M059J (cell line): ENCODE measurements at regions not wholly inside any gene's neighbourhood (a gene's known extent, or its start where the extent isn't known, plus 50 kb on each side); places are given as distances from the start of the nearest gene placed in this dataset.

Experiments used
- DNase-seq: peaks from one replicate; pipeline ENCODE4 v3.0.0-alpha.2; 2012; ENCODE audit warnings: low read depth

GRCh38 chr3:31452495-31453106 is 80.1 kb upstream of the STT3B start:
- DNase-seq: no peak

GRCh38 chr3:31453430-31453829 is 79.3 kb upstream of the STT3B start:
- no peak for DNase-seq

- no peak for DNase-seq
Observed at GRCh38 chr3:31455524-31455923, 77.2 kb upstream of the STT3B start.

- DNase-seq: no peak
Observed at GRCh38 chr3:31456373-31456772, 76.4 kb upstream of the STT3B start.

GRCh38 chr3:31461426-31461825 is 71.3 kb upstream of the STT3B start:
- DNase-seq: no peak

- DNase-seq: no peak
Observed at GRCh38 chr3:31462050-31462569, 70.6 kb upstream of the STT3B start.

GRCh38 chr3:31465999-31466398 is 66.7 kb upstream of the STT3B start:
- DNase-seq: peak; percentile 33

- DNase-seq: no peak
Observed at GRCh38 chr3:31466866-31467265, 65.9 kb upstream of the STT3B start.

GRCh38 chr3:31468433-31468832 is 64.3 kb upstream of the STT3B start:
- DNase-seq: no peak

- DNase-seq: no peak
Observed at GRCh38 chr3:31469385-31469784, 63.3 kb upstream of the STT3B start.

- peak; percentile 77 for DNase-seq
Observed at GRCh38 chr3:31472479-31473390, 60.0 kb upstream of the STT3B start.

GRCh38 chr3:31476209-31476608 is 56.5 kb upstream of the STT3B start:
- no peak for DNase-seq

- no peak for DNase-seq
Observed at GRCh38 chr3:31479431-31479830, 53.3 kb upstream of the STT3B start.

GRCh38 chr3:31481697-31482096 is 51.0 kb upstream of the STT3B start:
- no peak for DNase-seq

- no peak for DNase-seq
Observed at GRCh38 chr3:31482493-31483200, 50.1 kb upstream of the STT3B start.
